ENCODE measurements at regions not wholly inside any gene's neighbourhood (a gene's known extent, or its start where the extent isn't known, plus 50 kb on each side); places are given as distances from the start of the nearest gene placed in this dataset.

DNA sequence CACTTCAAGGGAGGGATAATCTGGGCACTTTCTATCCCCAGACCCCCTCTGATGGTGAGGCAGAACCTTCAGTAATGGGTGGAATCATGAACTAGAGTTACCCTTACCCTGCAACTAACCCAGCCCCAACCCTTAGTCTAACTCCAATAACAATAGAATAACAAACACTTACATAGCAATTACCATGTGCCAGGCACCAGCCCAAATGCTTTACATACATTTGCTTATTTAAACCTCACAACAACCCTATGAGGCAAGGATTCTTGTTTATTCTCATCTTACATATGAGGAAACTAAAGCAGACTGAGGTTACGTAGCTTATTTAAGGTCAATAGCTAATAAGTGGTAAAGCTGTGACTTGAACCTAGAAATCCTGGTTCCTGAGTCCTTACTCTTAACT, 132.8 kb downstream of the CYP26B1 start:
- no peaks in the 10 kb centered on the region for H3K27me3 ChIP-seq (ENCODE audit: low read length)
- TF ChIP-seq, protein P1, sequence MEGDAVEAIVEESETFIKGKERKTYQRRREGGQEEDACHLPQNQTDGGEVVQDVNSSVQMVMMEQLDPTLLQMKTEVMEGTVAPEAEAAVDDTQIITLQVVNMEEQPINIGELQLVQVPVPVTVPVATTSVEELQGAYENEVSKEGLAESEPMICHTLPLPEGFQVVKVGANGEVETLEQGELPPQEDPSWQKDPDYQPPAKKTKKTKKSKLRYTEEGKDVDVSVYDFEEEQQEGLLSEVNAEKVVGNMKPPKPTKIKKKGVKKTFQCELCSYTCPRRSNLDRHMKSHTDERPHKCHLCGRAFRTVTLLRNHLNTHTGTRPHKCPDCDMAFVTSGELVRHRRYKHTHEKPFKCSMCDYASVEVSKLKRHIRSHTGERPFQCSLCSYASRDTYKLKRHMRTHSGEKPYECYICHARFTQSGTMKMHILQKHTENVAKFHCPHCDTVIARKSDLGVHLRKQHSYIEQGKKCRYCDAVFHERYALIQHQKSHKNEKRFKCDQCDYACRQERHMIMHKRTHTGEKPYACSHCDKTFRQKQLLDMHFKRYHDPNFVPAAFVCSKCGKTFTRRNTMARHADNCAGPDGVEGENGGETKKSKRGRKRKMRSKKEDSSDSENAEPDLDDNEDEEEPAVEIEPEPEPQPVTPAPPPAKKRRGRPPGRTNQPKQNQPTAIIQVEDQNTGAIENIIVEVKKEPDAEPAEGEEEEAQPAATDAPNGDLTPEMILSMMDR (IDR thresholded peaks at IDR 0.05; ENCODE audit: insufficient read depth, low read length, poor library complexity, severe bottlenecking): no peak
- no peak for TF ChIP-seq EZH2phosphoT487 (conservative IDR thresholded peaks at IDR 0.05; ENCODE audit: low read length)
- H3K9me2 ChIP-seq (replicated peaks; ENCODE audit: insufficient read depth, low read length): no peaks in the 10 kb centered on the region
- no peaks in the 10 kb centered on the region for H3K79me2 ChIP-seq (ENCODE audit: insufficient read depth, low read length)
- H3K4me3 ChIP-seq (ENCODE audit: insufficient read depth, low read length, poor library complexity, severe bottlenecking): no peak overlapping the region
- no peaks in the 10 kb centered on the region for H4K20me1 ChIP-seq (ENCODE audit: low read depth, low read length)
- H3K9me3 ChIP-seq (ENCODE audit: insufficient read depth, low read length): no peaks in the 10 kb centered on the region
- H3K36me3 ChIP-seq (ENCODE audit: low read length): no peaks in the 10 kb centered on the region
- H3K4me2 ChIP-seq (ENCODE audit: low read depth, low read length, poor library complexity, severe bottlenecking): no peak overlapping the region
- H3K9ac ChIP-seq (ENCODE audit: low read length): no peak overlapping the region
- H3K27ac ChIP-seq (ENCODE audit: low read depth, low read length): no peak overlapping the region
- no peak overlapping the region for H2AFZ ChIP-seq (ENCODE audit: low read depth, low read length, severe bottlenecking)
- H3F3A ChIP-seq (ENCODE audit: insufficient read depth): no peaks in the 10 kb centered on the region

DNA sequence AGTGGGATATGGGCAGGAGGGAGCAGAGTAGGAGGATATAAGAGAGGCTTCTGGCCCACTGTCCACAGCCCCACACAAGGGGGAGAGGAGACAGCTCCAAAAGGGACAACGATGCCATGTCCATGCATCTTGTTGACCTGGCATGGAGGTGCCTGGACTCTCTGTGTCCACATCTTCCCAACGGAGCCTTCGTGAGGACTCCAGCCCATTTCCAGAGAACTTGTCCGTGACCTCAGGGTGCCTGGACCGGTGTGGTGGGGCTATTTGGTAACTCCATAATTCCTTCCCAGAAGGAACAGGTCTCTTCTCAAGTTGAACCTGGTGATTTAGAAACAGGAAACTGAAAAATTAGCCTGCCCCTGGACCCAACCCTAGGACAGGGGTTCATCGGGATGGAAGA, 133.9 kb downstream of the CYP26B1 start:
- Histone ChIP-seq H3F3A (ENCODE audit: insufficient read depth) (no peaks in the 10 kb centered on the region), H3K36me3 (ENCODE audit: low read length) (no peaks in the 10 kb centered on the region), H3K9ac (ENCODE audit: low read length) (no peak overlapping the region), H4K20me1 (ENCODE audit: low read depth, low read length) (no peaks in the 10 kb centered on the region), H2AFZ (ENCODE audit: low read depth, low read length, severe bottlenecking) (no peak overlapping the region), H3K4me3 (ENCODE audit: insufficient read depth, low read length, poor library complexity, severe bottlenecking) (no peak overlapping the region), H3K9me2 (replicated peaks; ENCODE audit: insufficient read depth, low read length) (no peaks in the 10 kb centered on the region), H3K27ac (ENCODE audit: low read depth, low read length) (no peak overlapping the region), H3K79me2 (ENCODE audit: insufficient read depth, low read length) (no peaks in the 10 kb centered on the region), H3K9me3 (ENCODE audit: insufficient read depth, low read length) (no peaks in the 10 kb centered on the region), H3K4me2 (ENCODE audit: low read depth, low read length, poor library complexity, severe bottlenecking) (no peak overlapping the region), H3K27me3 (ENCODE audit: low read length) (no peaks in the 10 kb centered on the region)
- TF ChIP-seq, protein P1 (IDR thresholded peaks at IDR 0.05; ENCODE audit: insufficient read depth, low read length, poor library complexity, severe bottlenecking): no peak
- TF ChIP-seq EZH2phosphoT487 (conservative IDR thresholded peaks at IDR 0.05; ENCODE audit: low read length): no peak

DNA sequence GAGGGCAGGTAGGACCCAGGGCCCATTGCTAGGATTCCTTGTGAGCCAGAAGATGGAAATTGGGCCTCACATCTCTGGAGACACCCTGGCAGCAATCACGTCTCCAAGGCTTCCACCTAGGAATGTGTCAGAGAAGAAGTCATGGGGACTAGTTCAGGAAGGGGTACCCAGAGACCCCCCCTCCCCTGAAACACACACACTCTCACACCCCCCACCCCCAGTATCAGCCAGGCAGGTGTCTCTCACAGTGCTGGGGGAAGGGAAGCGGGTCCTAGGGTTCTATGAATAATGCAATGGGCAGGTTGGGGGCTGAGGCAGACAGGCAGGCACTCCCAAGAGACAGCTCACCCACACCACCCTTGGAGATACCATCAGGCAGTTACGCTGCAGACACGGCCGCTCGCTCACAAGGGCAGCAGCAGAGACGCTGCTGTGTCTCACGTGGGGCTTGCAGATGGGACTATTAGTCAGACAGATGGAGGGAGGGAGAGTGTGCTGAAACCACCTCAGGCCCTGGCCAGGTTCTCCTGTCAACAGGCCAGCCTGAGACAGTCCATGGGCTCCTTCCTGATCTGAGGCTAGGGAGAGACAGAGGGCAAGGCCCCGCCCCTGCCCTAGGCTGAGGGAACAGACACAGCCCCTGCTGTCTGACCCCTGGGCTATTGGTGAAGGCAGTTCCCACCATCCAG, 134.6 kb downstream of the CYP26B1 start:
- no peak overlapping the region for H3K4me3 ChIP-seq (ENCODE audit: insufficient read depth, low read length, poor library complexity, severe bottlenecking)
- H3K9me2 ChIP-seq (replicated peaks; ENCODE audit: insufficient read depth, low read length): no peaks in the 10 kb centered on the region
- no peak overlapping the region for H3K9ac ChIP-seq (ENCODE audit: low read length)
- H3K27ac ChIP-seq (ENCODE audit: low read depth, low read length): no peak overlapping the region
- H3K9me3 ChIP-seq (ENCODE audit: insufficient read depth, low read length): no peaks in the 10 kb centered on the region
- no peaks in the 10 kb centered on the region for H3K27me3 ChIP-seq (ENCODE audit: low read length)
- no peak for TF ChIP-seq EZH2phosphoT487 (conservative IDR thresholded peaks at IDR 0.05; ENCODE audit: low read length)
- TF ChIP-seq, protein P1 (IDR thresholded peaks at IDR 0.05; ENCODE audit: insufficient read depth, low read length, poor library complexity, severe bottlenecking): no peak
- H2AFZ ChIP-seq (ENCODE audit: low read depth, low read length, severe bottlenecking): no peak overlapping the region
- no peaks in the 10 kb centered on the region for H3K79me2 ChIP-seq (ENCODE audit: insufficient read depth, low read length)
- no peaks in the 10 kb centered on the region for H3K36me3 ChIP-seq (ENCODE audit: low read length)
- no peak overlapping the region for H3K4me2 ChIP-seq (ENCODE audit: low read depth, low read length, poor library complexity, severe bottlenecking)
- H3F3A ChIP-seq (ENCODE audit: insufficient read depth): no peaks in the 10 kb centered on the region
- H4K20me1 ChIP-seq (ENCODE audit: low read depth, low read length): no peaks in the 10 kb centered on the region
